Heart left ventricle (tissue), 16 donors: ENCODE measurements at regions not wholly inside any gene's neighbourhood (a gene's known extent, or its start where the extent isn't known, plus 50 kb on each side); places are given as distances from the start of the nearest gene placed in this dataset.

ENCODE experiments used
- ATAC-seq, 4 donors: fragments of 200-7000 bp; cut with Tn5 transposase; one replicate each; pipeline ENCODE4 v1.9.1; 2020 to 2022; ENCODE audit warnings: moderate library complexity in 4 of 4, mild to moderate bottlenecking in 3 of 4, moderate number of reproducible peaks in 1 of 4
- DNase-seq, 5 donors: peaks; one replicate each; pipeline ENCODE4 v3.0.0-alpha.2; 2020
- H3K27ac ChIP-seq, 12 donors: fragments of 200-600 bp; sonication (generic) in 4 of 12; one replicate each; pipeline versions ENCODE4 v1.5.0 to v1.8.0; 2016 to 2022; ENCODE audit warnings: mild to moderate bottlenecking in 2 of 12
- H3K27me3 ChIP-seq, 9 donors: fragments of 200-600 bp; sonication (generic) in 2 of 9; one replicate each; pipeline versions ENCODE4 v1.5.1 to v1.8.0; 2016 to 2022; ENCODE audit warnings: mild to moderate bottlenecking in 3 of 9
- H3K36me3 ChIP-seq, 9 donors: fragments of 200-600 bp; sonication (generic) in 2 of 9; one replicate each; pipeline versions ENCODE4 v1.5.0 to v1.8.0; 2018 to 2022; ENCODE audit warnings: mild to moderate bottlenecking in 2 of 9
- H3K4me1 ChIP-seq, 12 donors: fragments of 200-600 bp; sonication (generic) in 4 of 12; one replicate each; pipeline versions ENCODE4 v1.5.0 to v1.8.0; 2016 to 2022; ENCODE audit warnings: mild to moderate bottlenecking in 3 of 12
- H3K4me3 ChIP-seq, 12 donors: fragments of 200-600 bp; sonication (generic) in 4 of 12; one replicate each; pipeline versions ENCODE4 v1.5.0 to v1.8.0; 2017 to 2022; ENCODE audit warnings: mild to moderate bottlenecking in 9 of 12, moderate library complexity in 4 of 12
- H3K9me3 ChIP-seq, 12 donors: fragments of 200-600 bp; sonication (generic) in 4 of 12; one replicate each; pipeline versions ENCODE4 v1.5.0 to v1.8.0; 2016 to 2022; ENCODE audit warnings: mild to moderate bottlenecking in 1 of 12
- POLR2A ChIP-seq, 2 donors: fragments of 450-650 bp; IDR thresholded peaks; one replicate each; pipeline ENCODE4 v1.6.1; 2017; ENCODE audit warnings: antibody characterized with exemption in 2 of 2, mild to moderate bottlenecking in 2 of 2, moderate library complexity in 2 of 2
- WGBS, 4 donors: extraction: QIAGEN DNeasy Blood & Tissue Kit in 2 of 4; methylation state at CpG; one replicate each; pipeline versions ENCODE4 v1.1.5 to v1.1.7; 2013 to 2018; 5-methylcytosine and 5-hydroxymethylcytosine counted together
- intact Hi-C, 10 donors: fragments of 100-400 bp; cut with DNase I; formaldehyde crosslinking; loops; one replicate each; pipeline versions ENCODE4 v1.11.1 to v1.14.2; 2022
- TF ChIP-seq, protein P1 (sequence below), 12 donors: fragments of 200-600 bp; sonication (generic) in 4 of 12; IDR thresholded peaks; one replicate each; pipeline versions ENCODE4 v1.5.0 to v1.8.0; 2018 to 2022; ENCODE audit warnings: antibody characterized with exemption in 12 of 12, mild to moderate bottlenecking in 5 of 12
- donor health status: ischemic (EF 13 %, LVEDD 7.1; RV severe dilation, severe dysfunction).
- donor health status: healthy with polysubstance abuse.
- donor health status: DM: no; HTN: yes; CAD: no.
- donor health status: DM: no; HTN: no; CAD: no.
- donor health status: ischemic (EF 25% LVEDD 6.9; RV normal size, moderate dysfunction).
- donor health status: ischemic (EF 25% LVEDD 5.7; RV mildly dilated, moderate dysfunction).
- donor health status: healthy.
- donor health status: DM: yes; HTN: yes; CAD: no.
- donor health status: ischemic (EF 35%, LVEDD 5.7; RV mildly dilated, moderate dysfunction).
- donor health status: nonischemic (EF 11% LVEDD 7.7; RV severe dilation, severe dysfunction).
- donor health status: DM: yes; HTN: yes; CAD: no.
- donor health status: PGD.
- donor health status: ischemic (EF 29% LVEDD 5.4; RV normal size, mild dysfunction).
- donor health status: nonischemic (EF 23%, LVEDD 6.1; RV moderate dilation, normal function).

DNA sequence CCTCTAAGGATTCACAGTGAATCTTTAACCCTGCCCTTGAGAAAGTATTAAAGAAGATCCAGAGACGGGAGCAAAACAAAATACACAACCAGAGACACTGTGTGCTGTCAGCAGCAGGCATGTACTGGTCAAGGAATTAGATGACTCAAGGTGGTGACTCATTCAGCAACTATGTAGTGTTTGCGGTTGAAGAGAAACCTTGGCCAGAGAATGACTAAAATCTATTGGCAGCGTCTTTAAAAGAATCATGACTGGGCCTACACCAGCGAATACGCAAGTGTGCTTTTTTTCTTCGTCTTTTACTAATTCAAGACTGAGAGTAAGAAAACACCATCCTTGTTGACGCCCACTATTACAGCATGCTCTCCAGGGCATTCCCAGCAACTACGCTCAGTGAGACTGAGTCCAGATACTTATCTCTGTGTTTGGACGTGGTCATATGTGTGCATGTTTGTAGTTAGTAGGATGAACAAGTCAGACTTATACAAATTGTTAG is 72.4 kb upstream of the BACH2 start:
- Histone ChIP-seq H3K9me3 (no peaks in the 10 kb centered on the region), H3K4me3 (no peak overlapping the region), H3K4me1 (peaks cover 0 to 14% (median 0%) of the 10 kb centered on the region in 12 donors), H3K27me3 (no peaks in the 10 kb centered on the region), H3K36me3 (no peaks in the 10 kb centered on the region), H3K27ac (peak overlapping the region in 6 of 12 donors; percentile 4 to 77 (median 44))
- no peak for TF ChIP-seq POLR2A (IDR thresholded peaks at IDR 0.05)
- TF ChIP-seq, protein P1, sequence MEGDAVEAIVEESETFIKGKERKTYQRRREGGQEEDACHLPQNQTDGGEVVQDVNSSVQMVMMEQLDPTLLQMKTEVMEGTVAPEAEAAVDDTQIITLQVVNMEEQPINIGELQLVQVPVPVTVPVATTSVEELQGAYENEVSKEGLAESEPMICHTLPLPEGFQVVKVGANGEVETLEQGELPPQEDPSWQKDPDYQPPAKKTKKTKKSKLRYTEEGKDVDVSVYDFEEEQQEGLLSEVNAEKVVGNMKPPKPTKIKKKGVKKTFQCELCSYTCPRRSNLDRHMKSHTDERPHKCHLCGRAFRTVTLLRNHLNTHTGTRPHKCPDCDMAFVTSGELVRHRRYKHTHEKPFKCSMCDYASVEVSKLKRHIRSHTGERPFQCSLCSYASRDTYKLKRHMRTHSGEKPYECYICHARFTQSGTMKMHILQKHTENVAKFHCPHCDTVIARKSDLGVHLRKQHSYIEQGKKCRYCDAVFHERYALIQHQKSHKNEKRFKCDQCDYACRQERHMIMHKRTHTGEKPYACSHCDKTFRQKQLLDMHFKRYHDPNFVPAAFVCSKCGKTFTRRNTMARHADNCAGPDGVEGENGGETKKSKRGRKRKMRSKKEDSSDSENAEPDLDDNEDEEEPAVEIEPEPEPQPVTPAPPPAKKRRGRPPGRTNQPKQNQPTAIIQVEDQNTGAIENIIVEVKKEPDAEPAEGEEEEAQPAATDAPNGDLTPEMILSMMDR (IDR thresholded peaks at IDR 0.05), result no peak
- DNase-seq (peak in 4 of 5 donors; percentile 54 to 71 (median 65)), ATAC-seq (peak; percentile 95 to 98 (median 97))
- WGBS, 4 donors, result 25 to 49% (median 40%) methylated on average over 9 of the region's 9 CpGs
- intact Hi-C loops, result loop anchor here in 1 of 10 donors (2.0 kb wide), 1 partner anchor 72 kb away; the partner anchor contains the start of gene BACH2

DNA sequence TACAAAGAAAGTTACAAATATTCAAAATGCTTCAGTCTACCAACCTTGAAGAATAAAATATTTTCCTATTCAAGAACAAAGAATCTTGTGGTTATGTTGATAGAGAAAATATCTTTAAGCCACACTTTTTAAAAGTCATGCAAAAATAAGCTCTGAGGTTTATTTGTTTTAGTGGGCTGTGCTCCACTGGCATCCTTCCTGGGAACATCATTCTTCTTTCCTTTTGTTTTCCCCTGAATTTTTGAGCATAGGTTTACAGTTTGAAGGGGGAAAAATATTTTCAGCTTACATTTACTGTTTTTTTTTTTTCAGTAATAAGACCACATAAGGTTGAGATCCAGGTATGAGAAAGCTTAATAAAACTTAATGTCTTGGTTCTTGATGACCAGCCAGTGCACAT is 72.0 kb upstream of the BACH2 start:
- H3K9me3 ChIP-seq, result no peaks in the 10 kb centered on the region
- no peak for ATAC-seq
- DNase-seq, result no peak
- intact Hi-C loops, result loop anchor here in 1 of 10 donors (2.0 kb wide), 1 partner anchor 72 kb away; the partner anchor contains the start of gene BACH2
- peaks cover 0 to 14% (median 0%) of the 10 kb centered on the region in 12 donors for H3K4me1 ChIP-seq
- no peaks in the 10 kb centered on the region for H3K36me3 ChIP-seq
- no peaks in the 10 kb centered on the region for H3K27me3 ChIP-seq
- peak overlapping the region in 3 of 12 donors; percentile 10 to 47 (median 46) for H3K27ac ChIP-seq
- no peak overlapping the region for H3K4me3 ChIP-seq
- TF ChIP-seq, protein P1 (IDR thresholded peaks at IDR 0.05), result no peak
- TF ChIP-seq POLR2A (IDR thresholded peaks at IDR 0.05), result no peak

DNA sequence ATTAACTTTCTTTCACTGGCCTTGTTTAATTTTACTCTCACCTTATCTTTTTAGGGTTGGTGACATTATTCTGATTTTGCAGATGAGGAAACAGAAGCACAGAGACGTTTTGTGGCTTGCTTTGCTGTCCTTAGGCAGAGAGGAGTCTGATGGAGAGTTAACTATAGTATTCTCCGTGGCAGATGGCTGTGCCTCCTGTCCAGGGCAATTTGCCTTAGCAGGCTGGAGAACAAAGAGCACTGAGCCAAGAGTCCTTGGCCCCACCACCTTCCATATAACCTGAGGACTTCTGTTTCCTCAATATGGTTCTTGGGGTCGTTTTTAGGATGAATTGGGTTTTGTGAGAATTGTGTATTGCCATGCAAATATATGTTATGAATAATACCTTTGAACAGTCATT is 71.4 kb upstream of the BACH2 start:
- Histone ChIP-seq H3K27ac (no peak overlapping the region), H3K27me3 (no peaks in the 10 kb centered on the region), H3K36me3 (no peaks in the 10 kb centered on the region), H3K4me1 (peaks cover 0 to 14% (median 0%) of the 10 kb centered on the region in 12 donors), H3K4me3 (no peak overlapping the region), H3K9me3 (no peaks in the 10 kb centered on the region)
- DNase-seq (no peak), ATAC-seq (no peak)
- WGBS, 4 donors, result 62 to 74% (median 71%) methylated on average over 3 of the region's 3 CpGs
- intact Hi-C loops, result loop anchor here in 1 of 10 donors (2.0 kb wide), 1 partner anchor 71 kb away; the partner anchor contains the start of gene BACH2
- TF ChIP-seq, protein P1 (IDR thresholded peaks at IDR 0.05), result no peak
- no peak for TF ChIP-seq POLR2A (IDR thresholded peaks at IDR 0.05)

DNA sequence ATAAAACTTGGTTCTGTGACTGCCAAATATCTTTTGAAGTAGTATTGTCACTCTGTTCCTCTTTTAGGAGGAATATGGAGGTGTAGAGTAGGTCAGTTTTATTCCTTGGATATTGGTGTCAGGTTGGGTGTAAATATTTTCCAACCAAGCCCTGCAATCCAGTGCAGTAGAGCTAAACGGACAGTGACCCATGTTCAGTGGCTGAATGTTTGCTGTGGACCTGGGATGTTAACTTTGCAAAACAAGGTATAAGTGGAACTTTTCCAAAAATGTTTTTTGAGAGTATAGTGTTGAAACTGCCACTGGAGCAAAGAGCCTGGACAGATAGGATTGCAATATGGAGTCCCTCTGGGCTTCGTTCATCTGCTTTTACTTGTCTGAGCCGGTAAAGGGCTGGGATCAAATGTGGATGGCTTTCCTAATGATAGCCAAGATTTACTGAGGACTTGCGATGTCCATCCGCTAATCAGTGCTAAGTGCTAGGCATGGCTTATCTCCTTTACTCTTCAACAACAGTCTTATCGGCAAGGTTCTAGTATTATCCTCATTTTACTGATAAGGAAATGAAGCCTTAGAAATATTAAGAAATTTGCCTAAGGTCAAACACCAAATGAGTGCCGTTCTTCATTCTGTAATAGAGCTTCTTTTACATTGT is 69.0 kb upstream of the BACH2 start:
- no peak for TF ChIP-seq POLR2A (IDR thresholded peaks at IDR 0.05)
- TF ChIP-seq, protein P1 (IDR thresholded peaks at IDR 0.05), result no peak
- H3K27ac ChIP-seq, result no peak overlapping the region
- intact Hi-C loops, result no loop called here
- no peak for DNase-seq
- H3K4me1 ChIP-seq, result peaks cover 0 to 14% (median 0%) of the 10 kb centered on the region in 12 donors
- no peaks in the 10 kb centered on the region for H3K27me3 ChIP-seq
- no peak overlapping the region for H3K4me3 ChIP-seq
- no peaks in the 10 kb centered on the region for H3K9me3 ChIP-seq
- H3K36me3 ChIP-seq, result no peaks in the 10 kb centered on the region
- WGBS, 4 donors, result 61 to 76% (median 70%) methylated on average over 7 of the region's 7 CpGs
- ATAC-seq, result no peak
